Hepatocyte (in vitro differentiated cells): ENCODE measurements at regions not wholly inside any gene's neighbourhood (a gene's known extent, or its start where the extent isn't known, plus 50 kb on each side); places are given as distances from the start of the nearest gene placed in this dataset.

Experiments used
- DNase-seq: peaks from one replicate; pipeline ENCODE4 v3.0.0-alpha.2; 2016; ENCODE audit warnings: low spot score
- H2AFZ ChIP-seq: fragments of 200-600 bp; sonication (generic); 2 replicates; pipeline ENCODE4 v1.6.0; 2016; ENCODE audit warnings: antibody characterized with exemption, mild to moderate bottlenecking
- H3K27ac ChIP-seq: fragments of 200-600 bp; sonication (generic); 2 replicates; pipeline ENCODE4 v1.5.1; 2016; ENCODE audit warnings: mild to moderate bottlenecking
- H3K27me3 ChIP-seq: fragments of 200-600 bp; sonication (generic); 2 replicates; pipeline ENCODE4 v1.6.1; 2016
- H3K36me3 ChIP-seq: fragments of 200-600 bp; sonication (generic); replicated peaks from 2 replicates; pipeline ENCODE4 v1.5.1; 2016; ENCODE audit warnings: low read depth; ENCODE audit not compliant: insufficient read depth
- H3K4me1 ChIP-seq: fragments of 200-600 bp; sonication (generic); 2 replicates; pipeline ENCODE4 v1.5.1; 2016; ENCODE audit warnings: mild to moderate bottlenecking, moderate library complexity; ENCODE audit not compliant: insufficient read depth
- H3K4me2 ChIP-seq: fragments of 200-600 bp; sonication (generic); 2 replicates; pipeline ENCODE4 v1.6.0; 2016
- H3K4me3 ChIP-seq: fragments of 200-600 bp; sonication (generic); 2 replicates; pipeline ENCODE4 v1.5.1; 2016; ENCODE audit warnings: mild to moderate bottlenecking
- H3K79me2 ChIP-seq: fragments of 200-600 bp; sonication (generic); 2 replicates; pipeline ENCODE4 v1.6.0; 2017; ENCODE audit warnings: mild to moderate bottlenecking
- H3K9me2 ChIP-seq: fragments of 200-600 bp; sonication (generic); replicated peaks from 2 replicates; pipeline ENCODE4 v1.6.0; 2017; ENCODE audit warnings: mild to moderate bottlenecking; ENCODE audit not compliant: insufficient read depth
- H3K9me3 ChIP-seq: fragments of 200-600 bp; sonication (generic); 2 replicates; pipeline ENCODE4 v1.5.1; 2016; ENCODE audit warnings: low read depth, mild to moderate bottlenecking
- H4K20me1 ChIP-seq: fragments of 200-600 bp; sonication (generic); 2 replicates; pipeline ENCODE4 v1.6.0; 2016; ENCODE audit warnings: mild to moderate bottlenecking; ENCODE audit not compliant: insufficient read depth, poor library complexity, severe bottlenecking
- EZH2 ChIP-seq: fragments of 200-600 bp; sonication (generic); IDR thresholded peaks from 2 replicates; pipeline ENCODE4 v1.6.1; 2016; ENCODE audit warnings: antibody characterized with exemption, mild to moderate bottlenecking, borderline replicate concordance
- EZH2phosphoT487 ChIP-seq: fragments of 200-600 bp; sonication (generic); IDR thresholded peaks from one replicate; pipeline ENCODE4 v1.6.1; 2018; ENCODE audit warnings: antibody characterized with exemption, mild to moderate bottlenecking, low read depth, moderate library complexity; ENCODE audit not compliant: unreplicated experiment, severe bottlenecking
- WGBS: methylation state at CpG from one replicate; pipeline ENCODE4 v1.1.6; 2016; ENCODE audit warnings: low lambda C conversion rate; ENCODE audit errors: missing lambda C conversion rate; 5-methylcytosine and 5-hydroxymethylcytosine counted together
- TF ChIP-seq, protein P1 (sequence below): fragments of 200-600 bp; sonication (generic); IDR thresholded peaks from 2 replicates; pipeline ENCODE4 v1.5.1; 2016; ENCODE audit warnings: antibody characterized with exemption, mild to moderate bottlenecking; ENCODE audit not compliant: poor library complexity

GRCh38 chr2:184336688-184337087 is 261.6 kb upstream of the ZNF804A start:
- Histone ChIP-seq H3K27me3 (no peaks in the 10 kb centered on the region), H3K4me3 (no peak overlapping the region), H4K20me1 (no peaks in the 10 kb centered on the region), H3K9me2 (no peaks in the 10 kb centered on the region), H3K27ac (no peak overlapping the region), H3K36me3 (no peaks in the 10 kb centered on the region), H3K4me2 (no peak overlapping the region), H3K4me1 (no peaks in the 10 kb centered on the region), H3K9me3 (no peaks in the 10 kb centered on the region), H3K79me2 (no peaks in the 10 kb centered on the region), H2AFZ (no peak overlapping the region)
- no peak for DNase-seq
- 59% methylated on average over 1 of the region's 1 CpG for WGBS
- no peak for TF ChIP-seq EZH2
- no peak for TF ChIP-seq EZH2phosphoT487
- TF ChIP-seq, protein P1, sequence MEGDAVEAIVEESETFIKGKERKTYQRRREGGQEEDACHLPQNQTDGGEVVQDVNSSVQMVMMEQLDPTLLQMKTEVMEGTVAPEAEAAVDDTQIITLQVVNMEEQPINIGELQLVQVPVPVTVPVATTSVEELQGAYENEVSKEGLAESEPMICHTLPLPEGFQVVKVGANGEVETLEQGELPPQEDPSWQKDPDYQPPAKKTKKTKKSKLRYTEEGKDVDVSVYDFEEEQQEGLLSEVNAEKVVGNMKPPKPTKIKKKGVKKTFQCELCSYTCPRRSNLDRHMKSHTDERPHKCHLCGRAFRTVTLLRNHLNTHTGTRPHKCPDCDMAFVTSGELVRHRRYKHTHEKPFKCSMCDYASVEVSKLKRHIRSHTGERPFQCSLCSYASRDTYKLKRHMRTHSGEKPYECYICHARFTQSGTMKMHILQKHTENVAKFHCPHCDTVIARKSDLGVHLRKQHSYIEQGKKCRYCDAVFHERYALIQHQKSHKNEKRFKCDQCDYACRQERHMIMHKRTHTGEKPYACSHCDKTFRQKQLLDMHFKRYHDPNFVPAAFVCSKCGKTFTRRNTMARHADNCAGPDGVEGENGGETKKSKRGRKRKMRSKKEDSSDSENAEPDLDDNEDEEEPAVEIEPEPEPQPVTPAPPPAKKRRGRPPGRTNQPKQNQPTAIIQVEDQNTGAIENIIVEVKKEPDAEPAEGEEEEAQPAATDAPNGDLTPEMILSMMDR: no peak

GRCh38 chr2:184338771-184339170 is 259.6 kb upstream of the ZNF804A start:
- no peak overlapping the region for H3K4me2 ChIP-seq
- no peak for DNase-seq
- no peaks in the 10 kb centered on the region for H3K9me3 ChIP-seq
- no peaks in the 10 kb centered on the region for H3K27me3 ChIP-seq
- no peaks in the 10 kb centered on the region for H3K4me1 ChIP-seq
- H2AFZ ChIP-seq: no peak overlapping the region
- no peaks in the 10 kb centered on the region for H3K79me2 ChIP-seq
- H3K9me2 ChIP-seq: no peaks in the 10 kb centered on the region
- TF ChIP-seq EZH2 (no peak), EZH2phosphoT487 (no peak)
- TF ChIP-seq, protein P1: no peak
- H3K4me3 ChIP-seq: no peak overlapping the region
- no peaks in the 10 kb centered on the region for H3K36me3 ChIP-seq
- H4K20me1 ChIP-seq: no peaks in the 10 kb centered on the region
- no peak overlapping the region for H3K27ac ChIP-seq
- WGBS: 15% methylated on average over 3 of the region's 3 CpGs

DNA sequence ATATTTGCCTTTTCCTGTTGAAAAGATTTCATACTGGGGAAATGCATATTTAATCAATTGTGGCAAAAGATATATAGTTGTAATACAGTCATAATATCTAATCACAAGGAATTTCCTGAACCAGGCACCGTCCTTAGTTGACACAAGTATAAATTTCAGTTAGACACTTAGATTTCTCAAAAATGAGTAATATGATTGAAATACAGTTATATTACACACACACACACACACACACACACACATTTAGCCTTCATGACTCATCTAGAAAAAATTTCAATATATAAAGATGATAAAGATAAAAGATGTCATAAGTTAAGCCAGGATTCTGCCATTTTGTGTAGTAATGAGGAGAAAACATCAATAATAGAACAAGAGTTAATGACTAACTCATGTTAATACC is 258.4 kb upstream of the ZNF804A start:
- 79% methylated on average over 1 of the region's 1 CpG for WGBS
- Histone ChIP-seq H3K4me2 (no peak overlapping the region), H3K4me3 (no peak overlapping the region), H3K27me3 (no peaks in the 10 kb centered on the region), H3K79me2 (no peaks in the 10 kb centered on the region), H3K9me2 (no peaks in the 10 kb centered on the region), H3K36me3 (no peaks in the 10 kb centered on the region), H3K4me1 (no peaks in the 10 kb centered on the region), H3K9me3 (no peaks in the 10 kb centered on the region), H4K20me1 (no peaks in the 10 kb centered on the region), H3K27ac (no peak overlapping the region), H2AFZ (no peak overlapping the region)
- TF ChIP-seq, protein P1: no peak
- TF ChIP-seq EZH2phosphoT487 (no peak), EZH2 (no peak)
- DNase-seq: no peak

GRCh38 chr2:184346338-184346862 is 251.9 kb upstream of the ZNF804A start:
- Histone ChIP-seq H3K4me3 (no peak overlapping the region), H3K9me2 (no peaks in the 10 kb centered on the region), H3K9me3 (no peaks in the 10 kb centered on the region), H4K20me1 (no peaks in the 10 kb centered on the region), H2AFZ (no peak overlapping the region), H3K79me2 (no peaks in the 10 kb centered on the region), H3K4me2 (no peak overlapping the region), H3K36me3 (no peaks in the 10 kb centered on the region), H3K27ac (no peak overlapping the region), H3K27me3 (no peaks in the 10 kb centered on the region), H3K4me1 (no peaks in the 10 kb centered on the region)
- WGBS: 93% methylated on average over 2 of the region's 2 CpGs
- TF ChIP-seq, protein P1: no peak
- TF ChIP-seq EZH2 (no peak), EZH2phosphoT487 (no peak)
- no peak for DNase-seq
